HepG2 (cell line): ENCODE measurements at regions not wholly inside any gene's neighbourhood (a gene's known extent, or its start where the extent isn't known, plus 50 kb on each side); places are given as distances from the start of the nearest gene placed in this dataset.

Experiments
- ATAC-seq: fragments of 200-7000 bp; cut with Tn5 transposase; 3 replicates; pipeline ENCODE4 v1.9.1; 2020; ENCODE audit warnings: mild to moderate bottlenecking, moderate library complexity
- BruUV-seq: library from RNA; stranded (reverse); fragments of 400-500 nt; replicated peaks from 2 replicates; lab custom pipeline; 2021; lab: Mats Ljungman, UMichigan
- CTCF ChIA-PET: fragments of 300-600 bp; formaldehyde crosslinking; extraction: SDS; loops from one replicate; lab custom pipeline; 2021; ENCODE audit warnings: low total read pairs, inconsistent platforms, low intra/inter-chr PET ratio; lab: Yijun Ruan, JAX
- POLR2A ChIA-PET: fragments of 350-600 bp; sonication (Branson Sonifier 250); formaldehyde crosslinking; loops from one replicate; lab custom pipeline; 2020; ENCODE audit warnings: antibody characterized with exemption, inconsistent platforms; lab: Yijun Ruan, JAX
- DNase-seq: peaks from one replicate; pipeline ENCODE4 v3.0.0-alpha.2; 2015; ENCODE audit warnings: low spot score
- FAIRE-seq: peaks from 3 replicates; lab custom pipeline; 2011; peaks lifted over from hg19 to GRCh38; lab: Jason Lieb, UNC
- H2AFZ ChIP-seq: one replicate; pipeline ENCODE4 v1.6.1; 2011; ENCODE audit warnings: low read length, inconsistent platforms
- H3K27ac ChIP-seq: fragments of 300-600 bp; 3 replicates; pipeline ENCODE4 v1.8.0; 2011; ENCODE audit warnings: mixed run types, mild to moderate bottlenecking, mixed read lengths, low read length, inconsistent platforms; ENCODE audit not compliant: insufficient read depth; ENCODE audit errors: extremely low read length
- H3K27me3 ChIP-seq, 2 experiments: fragments of 200-600 bp in 1 of 2; 2 replicates in 1 of 2; 3 replicates in 1 of 2; pipeline versions ENCODE4 v1.6.0 to v1.8.0; 2011; ENCODE audit warnings: low read length in 2 of 2, mild to moderate bottlenecking in 2 of 2, moderate library complexity in 2 of 2, inconsistent platforms in 1 of 2; ENCODE audit not compliant: insufficient read depth in 2 of 2, control insufficient read depth in 1 of 2
- H3K36me3 ChIP-seq, 2 experiments: fragments of 200-600 bp in 1 of 2; replicated peaks in 1 of 2; 2 replicates in 1 of 2; 3 replicates in 1 of 2; pipeline versions ENCODE4 v1.5.1 to v1.8.0; 2011; ENCODE audit warnings: low read length in 2 of 2, inconsistent platforms in 1 of 2; ENCODE audit not compliant: insufficient read depth in 2 of 2, control insufficient read depth in 1 of 2
- H3K4me1 ChIP-seq: 2 replicates; pipeline ENCODE4 v1.5.1; 2012; ENCODE audit warnings: low read length, inconsistent platforms; ENCODE audit not compliant: insufficient read depth
- H3K4me2 ChIP-seq: 2 replicates; pipeline ENCODE4 v1.6.0; 2011; ENCODE audit warnings: low read depth, low read length, inconsistent platforms
- H3K4me3 ChIP-seq, 3 experiments: fragments of 200-600 bp in 1 of 3; sonication (generic), shearing (Covaris generic) in 1 of 3; replicated peaks in 1 of 3; 2 replicates each; pipeline ENCODE4 v1.5.1; 2011 to 2016; ENCODE audit warnings: low read length in 3 of 3, inconsistent platforms in 2 of 3, low read depth in 2 of 3, mild to moderate bottlenecking in 2 of 3, control low read depth in 1 of 3, mixed read lengths in 1 of 3; ENCODE audit not compliant: insufficient read depth in 1 of 3
- H3K79me2 ChIP-seq: one replicate; pipeline ENCODE4 v1.6.1; 2011; ENCODE audit warnings: low read length, inconsistent platforms; ENCODE audit not compliant: insufficient read depth
- H3K9ac ChIP-seq: 2 replicates; pipeline ENCODE4 v1.6.0; 2011; ENCODE audit warnings: mild to moderate bottlenecking, low read depth, low read length, inconsistent platforms; ENCODE audit not compliant: insufficient read depth
- H3K9me3 ChIP-seq: 2 replicates; pipeline ENCODE4 v1.5.1; 2012; ENCODE audit warnings: mild to moderate bottlenecking, low read length
- H4K20me1 ChIP-seq: 2 replicates; pipeline ENCODE4 v1.6.0; 2011; ENCODE audit warnings: inconsistent platforms, mild to moderate bottlenecking, low read length, moderate library complexity; ENCODE audit not compliant: insufficient read depth
- CBFB ChIP-seq: sonication (generic); formaldehyde crosslinking; IDR thresholded peaks from 2 replicates; pipeline ENCODE4 v1.4.0; 2020; ENCODE audit warnings: missing genetic modification reagents
- DMAP1 ChIP-seq: IDR thresholded peaks from 2 replicates; pipeline ENCODE4 v1.6.1; 2016
- DMTF1 ChIP-seq: sonication (generic); formaldehyde crosslinking; IDR thresholded peaks from 2 replicates; pipeline ENCODE4 v1.4.0; 2020; ENCODE audit warnings: mild to moderate bottlenecking, missing genetic modification reagents
- DNMT3B ChIP-seq: conservative IDR thresholded peaks from 2 replicates; pipeline ENCODE4 v1.6.1; 2016; ENCODE audit warnings: missing biosample characterization, control low read depth
- JDP2 ChIP-seq: sonication (generic); formaldehyde crosslinking; IDR thresholded peaks from 2 replicates; pipeline ENCODE4 v1.8.1; 2022; ENCODE audit warnings: missing genetic modification reagents, borderline replicate concordance
- KDM2A ChIP-seq: sonication (generic); formaldehyde crosslinking; IDR thresholded peaks from 2 replicates; pipeline ENCODE4 v1.4.0; 2020; ENCODE audit warnings: low read depth, missing genetic modification reagents, borderline replicate concordance
- MXI1 ChIP-seq: IDR thresholded peaks from 3 replicates; pipeline ENCODE4 v1.6.1; 2012; ENCODE audit warnings: low read depth, low read length, inconsistent platforms, borderline replicate concordance
- PRMT3 ChIP-seq: sonication (generic); formaldehyde crosslinking; IDR thresholded peaks from 2 replicates; pipeline ENCODE4 v1.8.1; 2022; ENCODE audit warnings: low read depth, mild to moderate bottlenecking, moderate library complexity, missing genetic modification reagents, borderline replicate concordance
- RORA ChIP-seq: sonication (generic); formaldehyde crosslinking; IDR thresholded peaks from 2 replicates; pipeline ENCODE4 v1.5.0; 2020; ENCODE audit warnings: mild to moderate bottlenecking, missing genetic modification reagents, moderate library complexity
- ZBTB25 ChIP-seq: IDR thresholded peaks from 2 replicates; pipeline ENCODE4 v1.6.1; 2018; ENCODE audit warnings: missing genetic modification reagents
- ZFP82 ChIP-seq: sonication (generic); formaldehyde crosslinking; IDR thresholded peaks from 2 replicates; pipeline ENCODE4 v1.5.1; 2020; ENCODE audit warnings: mild to moderate bottlenecking, missing genetic modification reagents, borderline replicate concordance
- ZFX ChIP-seq: sonication (generic); formaldehyde crosslinking; IDR thresholded peaks from 2 replicates; pipeline ENCODE4 v1.4.0; 2020; ENCODE audit warnings: mild to moderate bottlenecking, low read depth, missing genetic modification reagents, moderate library complexity
- ZMAT3 ChIP-seq: sonication (generic); formaldehyde crosslinking; conservative IDR thresholded peaks from 2 replicates; pipeline ENCODE4 v1.7.0; 2021; ENCODE audit warnings: missing genetic modification reagents
- ZNF12 ChIP-seq: sonication (generic); formaldehyde crosslinking; IDR thresholded peaks from 2 replicates; pipeline ENCODE4 v1.5.0; 2020; ENCODE audit warnings: missing genetic modification reagents
- ZNF180 ChIP-seq: sonication (generic); formaldehyde crosslinking; IDR thresholded peaks from 2 replicates; pipeline ENCODE4 v1.4.0; 2020; ENCODE audit warnings: low read depth, missing genetic modification reagents, borderline replicate concordance
- ZNF232 ChIP-seq: sonication (generic); formaldehyde crosslinking; IDR thresholded peaks from 2 replicates; pipeline ENCODE4 v1.4.0; 2020; ENCODE audit warnings: missing genetic modification reagents, borderline replicate concordance
- ZNF337 ChIP-seq: sonication (generic); formaldehyde crosslinking; IDR thresholded peaks from 2 replicates; pipeline ENCODE4 v1.5.1; 2020; ENCODE audit warnings: missing genetic modification reagents, low read depth, mild to moderate bottlenecking, borderline replicate concordance
- in situ Hi-C: cut with HindIII; loops from 2 replicates; pipeline ENCODE4 v1.10.0; 2017; ENCODE audit warnings: low pct_unique_long_range_greater_than_20kb; ENCODE audit not compliant: extremely low pct_ligation_motif_present
- intact Hi-C: fragments of 100-400 bp; cut with micrococcal nuclease; formaldehyde crosslinking; loops from one replicate; pipeline ENCODE4 v1.10.0; 2022; ENCODE audit not compliant: unreplicated experiment

GRCh38 chrX:94662689-94663088 lies 988.7 kb downstream of the FAM133A start:
- Histone ChIP-seq H2AFZ (no peak overlapping the region), H4K20me1 (no peaks in the 10 kb centered on the region), H3K9me3 (no peaks in the 10 kb centered on the region), H3K4me3 (no peak overlapping the region), H3K4me1 (no peaks in the 10 kb centered on the region), H3K4me2 (no peak overlapping the region), H3K27ac (no peak overlapping the region), H3K36me3 (no peaks in the 10 kb centered on the region), H3K27me3 (no peaks in the 10 kb centered on the region), H3K9ac (no peak overlapping the region), H3K79me2 (no peaks in the 10 kb centered on the region)
- ChIA-PET POLR2A (no interaction called here), CTCF (no interaction called here)
- in situ Hi-C loops: no loop called here
- ATAC-seq: no peak
- intact Hi-C loops: no loop called here
- no peak for TF ChIP-seq JDP2 (CRISPR knock-in tag)
- TF ChIP-seq MXI1: no peak
- TF ChIP-seq ZFP82 (CRISPR knock-in tag): no peak
- TF ChIP-seq DMAP1: no peak
- no peak for TF ChIP-seq RORA
- no peak for TF ChIP-seq ZMAT3
- no peak for TF ChIP-seq CBFB (CRISPR knock-in tag)
- TF ChIP-seq ZBTB25 (CRISPR knock-in tag): no peak
- TF ChIP-seq ZNF337 (CRISPR knock-in tag): no peak
- TF ChIP-seq ZNF12 (CRISPR knock-in tag): no peak
- no peak for TF ChIP-seq ZNF180 (CRISPR knock-in tag)
- no peak for TF ChIP-seq ZFX (CRISPR knock-in tag)
- no peak for TF ChIP-seq DNMT3B
- TF ChIP-seq ZNF232 (CRISPR knock-in tag): no peak
- TF ChIP-seq PRMT3 (CRISPR knock-in tag): no peak
- TF ChIP-seq KDM2A (CRISPR knock-in tag): no peak
- TF ChIP-seq DMTF1 (CRISPR knock-in tag): no peak
- no peak for DNase-seq
- no TSS peak for BruUV-seq
- no peak for FAIRE-seq
